Fibroblast of the aortic adventitia (primary cell): ENCODE measurements at regions not wholly inside any gene's neighbourhood (a gene's known extent, or its start where the extent isn't known, plus 50 kb on each side); places are given as distances from the start of the nearest gene placed in this dataset.
"Not testable (repeated sequence)": the region's sequence is repeated elsewhere in the genome, so short reads cannot be mapped to it uniquely, and the experiment has no call there.

ENCODE experiments used
- DNase-seq: peaks from one replicate; pipeline ENCODE4 v3.0.0-alpha.2; 2010; ENCODE audit warnings: low read depth
- H3K4me3 ChIP-seq: 2 replicates; pipeline ENCODE4 v1.5.1; 2011; ENCODE audit warnings: low read depth, mild to moderate bottlenecking, control low read depth, low read length, moderate library complexity
- CTCF ChIP-seq: IDR thresholded peaks from 2 replicates; pipeline ENCODE4 v1.5.1; 2011; ENCODE audit warnings: mild to moderate bottlenecking, low read length, control low read depth, inconsistent platforms; ENCODE audit not compliant: insufficient read depth

GRCh38 chr17:22044706-22045246 lies 352.5 kb downstream of the KCNJ18 start:
- not testable (repeated sequence) for DNase-seq, H3K4me3 ChIP-seq

- not testable (repeated sequence) for DNase-seq, H3K4me3 ChIP-seq
Measured at GRCh38 chr17:22047521-22047920, 355.2 kb downstream of the KCNJ18 start.

- DNase-seq, H3K4me3 ChIP-seq: not testable (repeated sequence)
Measured at GRCh38 chr17:22048226-22048625, 355.9 kb downstream of the KCNJ18 start.

GRCh38 chr17:22050766-22051165 lies 358.4 kb downstream of the KCNJ18 start:
- not testable (repeated sequence) for DNase-seq

GRCh38 chr17:22052715-22053114 lies 360.4 kb downstream of the KCNJ18 start:
- not testable (repeated sequence) for DNase-seq, H3K4me3 ChIP-seq

More at GRCh38 chr17:22050766-22051165, 358.4 kb downstream of the KCNJ18 start:
- H3K4me3 ChIP-seq: not testable (repeated sequence)

- not testable (repeated sequence) for DNase-seq, H3K4me3 ChIP-seq
Measured at GRCh38 chr17:22056566-22056965, 364.2 kb downstream of the KCNJ18 start.

- DNase-seq, H3K4me3 ChIP-seq: not testable (repeated sequence)
Measured at GRCh38 chr17:22075918-22076317, 383.6 kb downstream of the KCNJ18 start.

GRCh38 chr17:22088589-22088988 lies 396.3 kb downstream of the KCNJ18 start:
- not testable (repeated sequence) for H3K4me3 ChIP-seq, DNase-seq

GRCh38 chr17:22090263-22090935 lies 398.1 kb downstream of the KCNJ18 start:
- no peak for TF ChIP-seq CTCF
- no peak for DNase-seq
- no peak overlapping the region for H3K4me3 ChIP-seq

GRCh38 chr17:22091041-22091679 lies 398.8 kb downstream of the KCNJ18 start:
- H3K4me3 ChIP-seq, DNase-seq: not testable (repeated sequence)

GRCh38 chr17:22091840-22092239 lies 399.5 kb downstream of the KCNJ18 start:
- not testable (repeated sequence) for DNase-seq, H3K4me3 ChIP-seq

- H3K4me3 ChIP-seq, DNase-seq: not testable (repeated sequence)
Measured at GRCh38 chr17:22095414-22095813, 403.1 kb downstream of the KCNJ18 start.

GRCh38 chr17:22099633-22100032 lies 407.3 kb downstream of the KCNJ18 start:
- DNase-seq, H3K4me3 ChIP-seq: not testable (repeated sequence)
